ENCODE measurements at regions not wholly inside any gene's neighbourhood (a gene's known extent, or its start where the extent isn't known, plus 50 kb on each side); places are given as distances from the start of the nearest gene placed in this dataset.

GRCh38 chr16:85323230-85323960 lies 211.1 kb upstream of the CIBAR2 start:
- Histone ChIP-seq H3K36me3 (ENCODE audit: control insufficient read depth, insufficient read depth, low read length) (no peaks in the 10 kb centered on the region), H3K27me3 (replicated peaks; ENCODE audit: control insufficient read depth, insufficient read depth, low read length) (no peaks in the 10 kb centered on the region; the same call in 1 of the 2 replicates), H3K4me3 (replicated peaks; ENCODE audit: low read depth, low read length) (no peak overlapping the region)
- no peak for DNase-seq (ENCODE audit: extremely low read depth, insufficient read length)
- TF ChIP-seq CTCF (IDR thresholded peaks at IDR 0.05; ENCODE audit: insufficient read depth, low read length, poor library complexity, severe bottlenecking), result no peak

GRCh38 chr16:85323961-85324253 lies 211.6 kb upstream of the CIBAR2 start:
- Histone ChIP-seq H3K4me3 (replicated peaks; ENCODE audit: low read depth, low read length) (no peak overlapping the region), H3K27me3 (replicated peaks; ENCODE audit: control insufficient read depth, insufficient read depth, low read length) (no peaks in the 10 kb centered on the region; the same call in 1 of the 2 replicates), H3K36me3 (ENCODE audit: control insufficient read depth, insufficient read depth, low read length) (no peaks in the 10 kb centered on the region)
- TF ChIP-seq CTCF (IDR thresholded peaks at IDR 0.05; ENCODE audit: insufficient read depth, low read length, poor library complexity, severe bottlenecking), result no peak
- no peak for DNase-seq (ENCODE audit: extremely low read depth, insufficient read length)

- Histone ChIP-seq H3K36me3 (ENCODE audit: control insufficient read depth, insufficient read depth, low read length) (no peaks in the 10 kb centered on the region), H3K4me3 (replicated peaks; ENCODE audit: low read depth, low read length) (no peak overlapping the region), H3K27me3 (replicated peaks; ENCODE audit: control insufficient read depth, insufficient read depth, low read length) (no peaks in the 10 kb centered on the region; the same call in 1 of the 2 replicates)
- no peak for TF ChIP-seq CTCF (IDR thresholded peaks at IDR 0.05; ENCODE audit: insufficient read depth, low read length, poor library complexity, severe bottlenecking)
- DNase-seq (ENCODE audit: extremely low read depth, insufficient read length), result no peak
These were observed 212.2 kb upstream of the CIBAR2 start for GRCh38 chr16:85324488-85324887.

DNA sequence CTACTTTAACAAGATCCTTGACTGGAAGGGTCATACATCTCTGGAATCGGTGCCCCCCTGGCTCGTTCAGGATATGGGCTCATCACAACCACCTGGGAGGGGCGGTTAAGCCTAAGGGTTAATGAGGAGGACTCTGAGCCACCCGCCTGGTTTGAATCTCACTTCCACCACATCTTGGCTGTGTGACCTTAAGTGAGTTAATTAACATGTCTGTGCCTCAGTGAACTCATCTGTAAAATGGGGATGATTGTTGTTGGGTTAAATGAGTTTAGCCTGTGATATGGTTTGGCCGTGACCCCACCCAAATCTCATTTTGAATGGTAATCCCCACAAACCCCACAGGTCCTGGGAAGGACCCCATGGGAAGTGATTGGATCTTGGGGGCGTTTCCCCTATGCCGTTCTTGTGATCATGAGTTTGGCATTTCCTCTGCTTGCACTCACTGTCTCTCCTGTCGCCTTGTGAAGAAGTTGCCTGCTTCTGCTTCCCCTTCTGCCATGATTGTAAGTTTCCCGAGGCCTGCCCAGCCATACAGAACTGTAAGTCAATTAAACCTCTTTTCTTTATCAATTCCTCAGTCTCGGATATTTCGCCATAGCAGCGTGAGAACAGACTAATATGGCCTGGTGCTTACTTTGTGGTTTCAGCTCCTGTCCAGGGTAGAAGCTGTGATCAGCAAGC lies 214.0 kb upstream of the CIBAR2 start:
- no peak for TF ChIP-seq CTCF (IDR thresholded peaks at IDR 0.05; ENCODE audit: insufficient read depth, low read length, poor library complexity, severe bottlenecking)
- Histone ChIP-seq H3K4me3 (replicated peaks; ENCODE audit: low read depth, low read length) (no peak overlapping the region), H3K27me3 (replicated peaks; ENCODE audit: control insufficient read depth, insufficient read depth, low read length) (no peaks in the 10 kb centered on the region), H3K36me3 (ENCODE audit: control insufficient read depth, insufficient read depth, low read length) (no peaks in the 10 kb centered on the region)
- DNase-seq (ENCODE audit: extremely low read depth, insufficient read length), result no peak

- Histone ChIP-seq H3K4me3 (replicated peaks; ENCODE audit: low read depth, low read length) (no peak overlapping the region), H3K27me3 (replicated peaks; ENCODE audit: control insufficient read depth, insufficient read depth, low read length) (no peaks in the 10 kb centered on the region)
These were observed 214.5 kb upstream of the CIBAR2 start for GRCh38 chr16:85326794-85327181.

More at GRCh38 chr16:85326794-85327181, 214.5 kb upstream of the CIBAR2 start:
- DNase-seq (ENCODE audit: extremely low read depth, insufficient read length), result no peak
- H3K36me3 ChIP-seq (ENCODE audit: control insufficient read depth, insufficient read depth, low read length), result no peaks in the 10 kb centered on the region
- TF ChIP-seq CTCF (IDR thresholded peaks at IDR 0.05; ENCODE audit: insufficient read depth, low read length, poor library complexity, severe bottlenecking), result no peak
